A549 (cell line): ENCODE measurements at regions not wholly inside any gene's neighbourhood (a gene's known extent, or its start where the extent isn't known, plus 50 kb on each side); places are given as distances from the start of the nearest gene placed in this dataset.

Experiments
- CTCF ChIP-seq: fragments of >200 bp; sonication (Bioruptor Twin); formaldehyde crosslinking; IDR thresholded peaks from 3 replicates; pipeline ENCODE4 v1.5.1; 2016
- POLR2A ChIP-seq: IDR thresholded peaks from 2 replicates; pipeline ENCODE4 v1.6.1; 2012; ENCODE audit warnings: mild to moderate bottlenecking, low read length
- REST ChIP-seq: fragments of 200-600 bp; sonication (generic); IDR thresholded peaks from 2 replicates; pipeline ENCODE4 v1.6.1; 2016; ENCODE audit warnings: antibody characterized with exemption, mild to moderate bottlenecking, moderate library complexity
- RNF2 ChIP-seq: fragments of 200-600 bp; sonication (generic); IDR thresholded peaks from 2 replicates; pipeline ENCODE4 v1.6.1; 2016; ENCODE audit warnings: low read depth, mild to moderate bottlenecking, antibody characterized with exemption, moderate library complexity, borderline replicate concordance
- USF2 ChIP-seq: fragments of 450-650 bp; IDR thresholded peaks from 2 replicates; pipeline ENCODE4 v1.6.1; 2014; ENCODE audit warnings: antibody characterized with exemption

- TF ChIP-seq CTCF: no peak
- no peak for TF ChIP-seq REST
- TF ChIP-seq USF2: no peak
- no peak for TF ChIP-seq RNF2
- TF ChIP-seq POLR2A: no peak
These were observed 371.8 kb downstream of the SLITRK6 start for GRCh38 chr13:85427416-85427815.
